ENCODE measurements at regions not wholly inside any gene's neighbourhood (a gene's known extent, or its start where the extent isn't known, plus 50 kb on each side); places are given as distances from the start of the nearest gene placed in this dataset.

- H3K36me3 Mint-ChIP-seq (ENCODE audit: insufficient read depth), result no peaks in the 10 kb centered on the region
- H3K27me3 Mint-ChIP-seq, result no peaks in the 10 kb centered on the region
- no peak overlapping the region for H3K27ac Mint-ChIP-seq
- DNase-seq (ENCODE audit: low spot score, unreplicated experiment), result no peak
- no peak overlapping the region for H3K4me3 Mint-ChIP-seq (ENCODE audit: low read depth)
- TF ChIP-seq CTCF (IDR thresholded peaks at IDR 0.05; ENCODE audit: unreplicated experiment), result no peak
- H3K4me1 Mint-ChIP-seq (ENCODE audit: low read depth), result no peaks in the 10 kb centered on the region
- peaks cover 3% of the 10 kb centered on the region for H3K9me3 Mint-ChIP-seq (ENCODE audit: low read depth)
These were observed 80.4 kb upstream of the TRHDE start for GRCh38 chr12:72191761-72192160.

- TF ChIP-seq CTCF (IDR thresholded peaks at IDR 0.05; ENCODE audit: unreplicated experiment), result no peak
- no peak overlapping the region for H3K27ac Mint-ChIP-seq
These were observed 74.4 kb upstream of the TRHDE start for GRCh38 chr12:72197790-72198189.

GRCh38 chr12:72201457-72201856 lies 70.7 kb upstream of the TRHDE start:
- no peaks in the 10 kb centered on the region for H3K27me3 Mint-ChIP-seq

More at GRCh38 chr12:72197790-72198189, 74.4 kb upstream of the TRHDE start:
- Mint-ChIP-seq H3K27me3 (no peaks in the 10 kb centered on the region), H3K4me3 (ENCODE audit: low read depth) (no peak overlapping the region), H3K4me1 (ENCODE audit: low read depth) (peaks cover 13% of the 10 kb centered on the region), H3K36me3 (ENCODE audit: insufficient read depth) (no peaks in the 10 kb centered on the region), H3K9me3 (ENCODE audit: low read depth) (peaks cover 3% of the 10 kb centered on the region)
- no peak for DNase-seq (ENCODE audit: low spot score, unreplicated experiment)

GRCh38 chr12:72203764-72204335 lies 68.3 kb upstream of the TRHDE start:
- Mint-ChIP-seq H3K27me3 (no peaks in the 10 kb centered on the region), H3K9me3 (ENCODE audit: low read depth) (no peaks in the 10 kb centered on the region), H3K4me1 (ENCODE audit: low read depth) (peaks cover 23% of the 10 kb centered on the region), H3K27ac (no peak overlapping the region), H3K4me3 (ENCODE audit: low read depth) (no peak overlapping the region), H3K36me3 (ENCODE audit: insufficient read depth) (no peaks in the 10 kb centered on the region)
- TF ChIP-seq CTCF (IDR thresholded peaks at IDR 0.05; ENCODE audit: unreplicated experiment), result no peak
- no peak for DNase-seq (ENCODE audit: low spot score, unreplicated experiment)

More at GRCh38 chr12:72201457-72201856, 70.7 kb upstream of the TRHDE start:
- Mint-ChIP-seq H3K9me3 (ENCODE audit: low read depth) (no peaks in the 10 kb centered on the region), H3K4me3 (ENCODE audit: low read depth) (no peak overlapping the region), H3K27ac (no peak overlapping the region), H3K36me3 (ENCODE audit: insufficient read depth) (no peaks in the 10 kb centered on the region), H3K4me1 (ENCODE audit: low read depth) (peaks cover 13% of the 10 kb centered on the region)
- DNase-seq (ENCODE audit: low spot score, unreplicated experiment), result no peak
- TF ChIP-seq CTCF (IDR thresholded peaks at IDR 0.05; ENCODE audit: unreplicated experiment), result no peak

GRCh38 chr12:72207079-72207478 lies 65.1 kb upstream of the TRHDE start:
- Mint-ChIP-seq H3K27me3 (no peaks in the 10 kb centered on the region), H3K4me1 (ENCODE audit: low read depth) (peaks cover 13% of the 10 kb centered on the region), H3K27ac (no peak overlapping the region), H3K36me3 (ENCODE audit: insufficient read depth) (no peaks in the 10 kb centered on the region), H3K9me3 (ENCODE audit: low read depth) (no peaks in the 10 kb centered on the region), H3K4me3 (ENCODE audit: low read depth) (no peak overlapping the region)
- no peak for TF ChIP-seq CTCF (IDR thresholded peaks at IDR 0.05; ENCODE audit: unreplicated experiment)
- DNase-seq (ENCODE audit: low spot score, unreplicated experiment), result no peak
